ENCODE measurements at regions not wholly inside any gene's neighbourhood (a gene's known extent, or its start where the extent isn't known, plus 50 kb on each side); places are given as distances from the start of the nearest gene placed in this dataset.

DNA sequence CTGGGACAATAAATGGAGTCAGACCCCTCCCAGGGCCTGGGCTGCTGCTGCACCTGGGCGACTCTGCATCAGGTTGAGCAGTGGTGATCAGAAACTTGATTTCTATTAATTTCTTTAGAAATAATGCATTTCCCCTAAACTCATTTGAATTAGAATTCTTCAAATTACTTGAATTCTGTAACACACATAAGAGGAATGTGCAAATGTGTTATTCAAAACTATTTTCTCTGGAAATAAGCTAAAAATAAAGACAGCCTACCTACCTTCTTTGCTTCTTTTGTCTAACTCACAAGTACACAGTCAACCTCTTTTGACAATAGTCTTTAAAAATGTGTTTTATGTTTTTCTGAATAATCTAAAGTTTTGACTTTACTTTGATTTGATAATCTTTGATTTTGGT, 433.0 kb downstream of the KLF12 start:
- no peak for ATAC-seq
- no peaks in the 10 kb centered on the region for H3K4me1 ChIP-seq (ENCODE audit: control insufficient read depth, insufficient read depth, low read length)
- BruUV-seq (replicated peaks) = no TSS peak
- TF ChIP-seq SIN3A (IDR thresholded peaks at IDR 0.05; ENCODE audit: borderline replicate concordance, insufficient read depth, low read depth, low read length) (no peak), TCF7L2 (IDR thresholded peaks at IDR 0.05; ENCODE audit: low read depth, low read length) (no peak), CTCF (IDR thresholded peaks at IDR 0.05) (no peak), POLR2AphosphoS5 (IDR thresholded peaks at IDR 0.05; ENCODE audit: low read depth, low read length) (no peak)
- TF ChIP-seq, protein P1, sequence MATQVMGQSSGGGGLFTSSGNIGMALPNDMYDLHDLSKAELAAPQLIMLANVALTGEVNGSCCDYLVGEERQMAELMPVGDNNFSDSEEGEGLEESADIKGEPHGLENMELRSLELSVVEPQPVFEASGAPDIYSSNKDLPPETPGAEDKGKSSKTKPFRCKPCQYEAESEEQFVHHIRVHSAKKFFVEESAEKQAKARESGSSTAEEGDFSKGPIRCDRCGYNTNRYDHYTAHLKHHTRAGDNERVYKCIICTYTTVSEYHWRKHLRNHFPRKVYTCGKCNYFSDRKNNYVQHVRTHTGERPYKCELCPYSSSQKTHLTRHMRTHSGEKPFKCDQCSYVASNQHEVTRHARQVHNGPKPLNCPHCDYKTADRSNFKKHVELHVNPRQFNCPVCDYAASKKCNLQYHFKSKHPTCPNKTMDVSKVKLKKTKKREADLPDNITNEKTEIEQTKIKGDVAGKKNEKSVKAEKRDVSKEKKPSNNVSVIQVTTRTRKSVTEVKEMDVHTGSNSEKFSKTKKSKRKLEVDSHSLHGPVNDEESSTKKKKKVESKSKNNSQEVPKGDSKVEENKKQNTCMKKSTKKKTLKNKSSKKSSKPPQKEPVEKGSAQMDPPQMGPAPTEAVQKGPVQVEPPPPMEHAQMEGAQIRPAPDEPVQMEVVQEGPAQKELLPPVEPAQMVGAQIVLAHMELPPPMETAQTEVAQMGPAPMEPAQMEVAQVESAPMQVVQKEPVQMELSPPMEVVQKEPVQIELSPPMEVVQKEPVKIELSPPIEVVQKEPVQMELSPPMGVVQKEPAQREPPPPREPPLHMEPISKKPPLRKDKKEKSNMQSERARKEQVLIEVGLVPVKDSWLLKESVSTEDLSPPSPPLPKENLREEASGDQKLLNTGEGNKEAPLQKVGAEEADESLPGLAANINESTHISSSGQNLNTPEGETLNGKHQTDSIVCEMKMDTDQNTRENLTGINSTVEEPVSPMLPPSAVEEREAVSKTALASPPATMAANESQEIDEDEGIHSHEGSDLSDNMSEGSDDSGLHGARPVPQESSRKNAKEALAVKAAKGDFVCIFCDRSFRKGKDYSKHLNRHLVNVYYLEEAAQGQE (IDR thresholded peaks at IDR 0.05; ENCODE audit: insufficient read depth in 1 of 2, low read depth in 2 of 2, low read length in 1 of 2) = no peak
- H3K27ac ChIP-seq (ENCODE audit: low read length) = no peak overlapping the region
- in situ Hi-C loops (cut with HindIII; ENCODE audit: low pct_unique_long_range_greater_than_20kb, low sequenced_read_pairs) (no loop called here), intact Hi-C loops (cut with micrococcal nuclease; ENCODE audit: unreplicated experiment) (no loop called here)
- ChIA-PET CTCF (no interaction called here), POLR2A (no interaction called here)
- H3K4me3 ChIP-seq (ENCODE audit: low read depth in 2 of 2, low read length in 2 of 2) = no peak overlapping the region
- H3K36me3 ChIP-seq (ENCODE audit: control insufficient read depth, insufficient read depth, low read length) = no peaks in the 10 kb centered on the region
- no peaks in the 10 kb centered on the region for H3K9me3 ChIP-seq (ENCODE audit: control insufficient read depth, insufficient read depth, low read depth, low read length)
- no peak for DNase-seq (ENCODE audit: low read depth, low spot score)
- no peaks in the 10 kb centered on the region for H3K27me3 ChIP-seq (ENCODE audit: control insufficient read depth, insufficient read depth, low read length)

DNA sequence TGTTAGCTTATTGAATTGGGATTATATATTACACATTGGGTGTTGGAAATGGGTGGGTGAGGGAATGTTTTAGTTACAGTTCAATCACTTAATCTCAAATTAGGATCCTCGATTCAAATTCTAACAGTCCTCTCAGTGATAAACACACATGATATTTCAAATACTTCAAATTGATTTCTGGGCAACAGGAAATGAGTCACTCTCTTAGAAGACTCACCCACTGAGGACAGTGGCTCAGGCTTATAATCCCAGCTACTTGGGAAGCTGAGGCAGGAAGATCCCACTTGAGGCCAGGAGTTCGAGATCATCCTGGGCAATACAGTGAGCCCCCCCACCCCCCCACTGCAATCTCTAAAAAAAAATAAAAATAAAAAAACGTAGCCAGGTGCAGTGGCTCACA, 435.3 kb downstream of the KLF12 start:
- Histone ChIP-seq H3K27ac (ENCODE audit: low read length) (no peak overlapping the region), H3K27me3 (ENCODE audit: control insufficient read depth, insufficient read depth, low read length) (no peaks in the 10 kb centered on the region), H3K36me3 (ENCODE audit: control insufficient read depth, insufficient read depth, low read length) (no peaks in the 10 kb centered on the region), H3K4me1 (ENCODE audit: control insufficient read depth, insufficient read depth, low read length) (no peaks in the 10 kb centered on the region), H3K9me3 (ENCODE audit: control insufficient read depth, insufficient read depth, low read depth, low read length) (no peaks in the 10 kb centered on the region), H3K4me3 (ENCODE audit: low read depth in 2 of 2, low read length in 2 of 2) (no peak overlapping the region)
- no TSS peak for BruUV-seq (replicated peaks)
- ATAC-seq = no peak
- in situ Hi-C loops (cut with HindIII; ENCODE audit: low pct_unique_long_range_greater_than_20kb, low sequenced_read_pairs) (no loop called here), intact Hi-C loops (cut with micrococcal nuclease; ENCODE audit: unreplicated experiment) (no loop called here)
- no peak for DNase-seq (ENCODE audit: low read depth, low spot score)
- TF ChIP-seq, protein P1 (IDR thresholded peaks at IDR 0.05; ENCODE audit: insufficient read depth in 1 of 2, low read depth in 2 of 2, low read length in 1 of 2) = no peak
- TF ChIP-seq SIN3A (IDR thresholded peaks at IDR 0.05; ENCODE audit: borderline replicate concordance, insufficient read depth, low read depth, low read length) = no peak
- no peak for TF ChIP-seq CTCF (IDR thresholded peaks at IDR 0.05)
- TF ChIP-seq POLR2AphosphoS5 (IDR thresholded peaks at IDR 0.05; ENCODE audit: low read depth, low read length) = no peak
- TF ChIP-seq TCF7L2 (IDR thresholded peaks at IDR 0.05; ENCODE audit: low read depth, low read length) = no peak
- CTCF ChIA-PET = no interaction called here
- POLR2A ChIA-PET = no interaction called here
